CD4-positive, CD25-positive, alpha-beta regulatory T cell (primary cell): ENCODE measurements at regions not wholly inside any gene's neighbourhood (a gene's known extent, or its start where the extent isn't known, plus 50 kb on each side); places are given as distances from the start of the nearest gene placed in this dataset.

Source experiments
- ATAC-seq, 2 donors: fragments of 150-1000 bp; cut with Tn5 transposase; one replicate each; pipeline ENCODE4 v1.10.0; 2021; ENCODE audit warnings: low read depth in 2 of 2, moderate number of reproducible peaks in 2 of 2, moderate library complexity in 1 of 2
- DNase-seq, 3 donors: peaks; one replicate each; pipeline versions ENCODE4 v3.0.0 to v3.0.0-alpha.2; 2012 to 2022; ENCODE audit warnings: mixed read lengths in 1 of 3
- H3K27ac ChIP-seq: one replicate; pipeline ENCODE4 v1.7.0; 2013; ENCODE audit warnings: mild to moderate bottlenecking, low read length; ENCODE audit not compliant: insufficient read depth, poor library complexity, severe bottlenecking
- H3K27me3 ChIP-seq: one replicate; pipeline ENCODE4 v1.7.0; 2013; ENCODE audit warnings: low read length; ENCODE audit not compliant: control insufficient read depth, insufficient read depth
- H3K36me3 ChIP-seq: one replicate; pipeline ENCODE4 v1.7.0; 2013; ENCODE audit warnings: mild to moderate bottlenecking, low read length, moderate library complexity; ENCODE audit not compliant: control insufficient read depth, insufficient read depth
- H3K4me1 ChIP-seq: 2 replicates; pipeline ENCODE4 v1.7.0; 2013; ENCODE audit warnings: mild to moderate bottlenecking, low read length; ENCODE audit not compliant: insufficient read depth, control insufficient read depth, poor library complexity, severe bottlenecking
- H3K4me3 ChIP-seq: one replicate; pipeline ENCODE4 v1.7.0; 2013; ENCODE audit warnings: low read depth, mild to moderate bottlenecking, low read length, moderate library complexity
- H3K9me3 ChIP-seq, 2 experiments: 1 replicate in 1 of 2; 2 replicates in 1 of 2; pipeline ENCODE4 v1.7.0; 2013; ENCODE audit warnings: low read length in 2 of 2, mild to moderate bottlenecking in 1 of 2, moderate library complexity in 1 of 2; ENCODE audit not compliant: control insufficient read depth in 2 of 2
- H3K27ac Mint-ChIP-seq, 3 donors: one replicate each; pipeline ENCODE4 v1.8.0; 2020 to 2022; ENCODE audit warnings: mild to moderate bottlenecking in 3 of 3, mixed read lengths in 3 of 3, moderate library complexity in 2 of 3
- H3K27me3 Mint-ChIP-seq: one replicate; pipeline ENCODE4 v1.8.0; 2022; ENCODE audit warnings: mild to moderate bottlenecking, mixed read lengths
- H3K36me3 Mint-ChIP-seq: one replicate; pipeline ENCODE4 v1.8.0; 2020; ENCODE audit warnings: mixed read lengths
- H3K4me1 Mint-ChIP-seq, 4 donors: one replicate each; pipeline ENCODE4 v1.8.0; 2020 to 2022; ENCODE audit warnings: mixed read lengths in 4 of 4, mild to moderate bottlenecking in 1 of 4
- H3K4me3 Mint-ChIP-seq, 4 donors: one replicate each; pipeline ENCODE4 v1.8.0; 2020 to 2022; ENCODE audit warnings: mild to moderate bottlenecking in 4 of 4, mixed read lengths in 4 of 4, moderate library complexity in 3 of 4
- H3K9me3 Mint-ChIP-seq, 7 donors: one replicate each; pipeline ENCODE4 v1.8.0; 2020 to 2022; ENCODE audit warnings: mixed read lengths in 7 of 7, mild to moderate bottlenecking in 3 of 7, moderate library complexity in 2 of 7

DNA sequence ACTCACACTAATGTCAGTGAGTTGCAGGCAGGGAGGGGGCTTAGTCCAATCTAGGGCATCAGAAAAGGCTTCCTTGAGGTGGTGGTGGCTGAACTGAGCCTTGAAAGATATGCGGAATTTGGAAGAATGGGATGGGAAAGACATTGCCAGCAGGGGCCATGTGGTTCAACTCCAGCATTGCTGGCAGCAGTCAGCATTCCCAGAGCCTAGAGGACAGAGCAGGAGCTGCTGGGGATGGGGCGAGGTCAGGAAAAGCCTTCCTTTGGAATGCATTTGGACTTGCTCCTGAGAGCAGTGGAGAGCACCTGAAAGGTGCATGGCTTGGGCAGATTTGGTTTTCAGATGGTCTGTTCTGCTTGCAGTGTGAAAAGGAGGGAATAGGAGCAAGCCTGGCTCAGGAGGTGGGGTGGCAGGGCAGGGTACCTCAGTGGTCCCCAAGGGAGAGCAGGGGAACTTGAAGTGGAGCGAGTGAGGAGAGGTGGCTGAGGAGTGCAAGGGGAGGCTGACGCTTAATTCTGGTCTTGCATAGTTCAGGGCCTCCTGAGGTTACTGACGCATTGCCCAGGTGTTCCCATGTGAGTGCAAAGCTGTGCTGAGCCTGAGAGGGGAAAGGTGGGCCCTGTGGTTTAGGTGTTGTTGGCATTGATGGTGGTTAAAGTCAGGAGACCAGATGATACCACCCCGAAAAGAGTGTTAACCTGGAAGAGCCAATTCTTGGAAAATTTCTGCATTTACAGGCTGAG lies 112.1 kb upstream of the MGAT5 start:
- H3K4me3 Mint-ChIP-seq = peak overlapping the region in 1 of 4 donors; percentile 12
- Histone ChIP-seq H3K27ac (no peak overlapping the region), H3K9me3 (no peaks in the 10 kb centered on the region), H3K4me3 (no peak overlapping the region), H3K27me3 (no peaks in the 10 kb centered on the region), H3K36me3 (peaks cover 5% of the 10 kb centered on the region), H3K4me1 (peaks cover 6% of the 10 kb centered on the region)
- ATAC-seq (no peak), DNase-seq (no peak)
- H3K4me1 Mint-ChIP-seq = peaks cover 25 to 81% (median 69%) of the 10 kb centered on the region in 4 donors
- H3K27ac Mint-ChIP-seq = peak overlapping the region in 2 of 3 donors; percentile 23 to 37
- H3K27me3 Mint-ChIP-seq = no peaks in the 10 kb centered on the region
- H3K36me3 Mint-ChIP-seq = peaks cover 27% of the 10 kb centered on the region
- H3K9me3 Mint-ChIP-seq = no peaks in the 10 kb centered on the region

DNA sequence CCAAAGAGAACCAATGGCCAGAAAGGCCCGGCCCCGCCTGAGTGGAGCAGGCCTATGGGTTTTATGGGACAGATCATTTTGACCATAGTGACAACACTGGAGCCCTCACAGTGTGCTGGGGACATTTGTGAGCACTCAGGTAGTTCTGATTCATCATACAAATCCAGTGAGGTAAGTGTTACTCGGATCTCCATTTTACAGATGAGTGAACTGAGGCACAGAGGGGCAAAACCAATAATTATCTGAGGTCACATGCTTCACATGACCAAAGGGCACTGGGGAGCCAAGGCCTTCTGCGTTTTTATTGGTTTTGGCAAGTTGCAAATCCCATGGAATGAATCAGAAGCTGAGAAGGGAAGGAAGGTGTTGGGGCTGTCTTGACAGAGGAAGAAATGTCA lies 111.5 kb upstream of the MGAT5 start:
- Mint-ChIP-seq H3K27ac (peak overlapping the region in 2 of 3 donors; percentile 37 to 51), H3K27me3 (no peaks in the 10 kb centered on the region), H3K9me3 (no peaks in the 10 kb centered on the region), H3K4me1 (peaks cover 23 to 77% (median 66%) of the 10 kb centered on the region in 4 donors), H3K4me3 (peak overlapping the region in 1 of 4 donors; percentile 12), H3K36me3 (peaks cover 27% of the 10 kb centered on the region)
- Histone ChIP-seq H3K4me3 (no peak overlapping the region), H3K27me3 (no peaks in the 10 kb centered on the region), H3K9me3 (no peaks in the 10 kb centered on the region), H3K27ac (no peak overlapping the region), H3K36me3 (peaks cover 5% of the 10 kb centered on the region), H3K4me1 (peaks cover under 1% of the 10 kb centered on the region)
- ATAC-seq = no peak
- no peak for DNase-seq

DNA sequence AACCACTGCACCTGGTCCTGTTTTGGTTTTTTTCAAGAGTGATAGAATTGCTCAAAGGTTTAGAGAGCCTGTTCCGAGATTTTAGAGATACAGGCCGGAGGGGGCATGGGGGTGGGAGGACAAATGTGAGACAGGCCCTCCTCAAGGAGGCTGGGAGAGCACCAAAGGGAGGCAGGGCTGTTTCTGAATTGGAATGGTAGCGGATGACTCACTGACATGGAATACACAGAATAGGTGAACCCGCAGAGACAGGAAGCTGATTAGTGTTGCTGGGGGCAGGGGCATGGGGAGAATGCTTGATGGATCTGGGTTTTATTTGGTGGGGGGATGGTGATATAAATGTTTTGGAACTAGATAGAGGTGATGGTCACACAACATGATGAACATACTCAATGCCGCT lies 111.0 kb upstream of the MGAT5 start:
- Histone ChIP-seq H3K4me3 (no peak overlapping the region), H3K27me3 (no peaks in the 10 kb centered on the region), H3K36me3 (peaks cover 5% of the 10 kb centered on the region), H3K9me3 (no peaks in the 10 kb centered on the region), H3K27ac (no peak overlapping the region), H3K4me1 (no peaks in the 10 kb centered on the region)
- H3K36me3 Mint-ChIP-seq = peaks cover 31% of the 10 kb centered on the region
- no peaks in the 10 kb centered on the region for H3K9me3 Mint-ChIP-seq
- H3K4me3 Mint-ChIP-seq = no peak overlapping the region
- peak overlapping the region; percentile 37 to 70 (median 51) for H3K27ac Mint-ChIP-seq
- peaks cover 23 to 79% (median 66%) of the 10 kb centered on the region in 4 donors for H3K4me1 Mint-ChIP-seq
- H3K27me3 Mint-ChIP-seq = no peaks in the 10 kb centered on the region
- no peak for DNase-seq
- ATAC-seq = no peak

DNA sequence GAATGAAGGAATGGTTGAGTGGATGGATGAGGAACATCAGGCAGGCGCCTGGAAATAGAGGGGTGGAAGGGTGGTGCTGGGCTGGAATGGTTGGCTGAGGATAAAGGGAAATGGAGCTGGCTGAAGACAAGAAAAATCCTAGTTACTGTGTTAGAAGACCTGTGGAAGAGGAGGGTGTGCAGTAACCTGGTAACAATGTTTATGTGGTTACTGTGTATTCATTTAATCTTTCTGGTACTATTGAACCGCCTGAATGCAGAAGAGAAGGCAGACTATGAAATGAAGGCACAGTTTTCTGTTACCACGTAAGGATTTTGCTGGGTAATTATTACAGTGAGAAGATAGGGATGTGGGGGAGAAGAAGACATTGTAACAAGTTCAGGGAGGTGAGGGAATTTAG lies 110.3 kb upstream of the MGAT5 start:
- ATAC-seq (no peak), DNase-seq (no peak)
- no peaks in the 10 kb centered on the region for H3K27me3 Mint-ChIP-seq
- peaks cover 26 to 78% (median 66%) of the 10 kb centered on the region in 4 donors for H3K4me1 Mint-ChIP-seq
- peak overlapping the region; percentile 13 to 70 (median 51) for H3K27ac Mint-ChIP-seq
- H3K27ac ChIP-seq = no peak overlapping the region
- H3K4me1 ChIP-seq = no peaks in the 10 kb centered on the region
- H3K9me3 ChIP-seq = no peaks in the 10 kb centered on the region
- H3K4me3 ChIP-seq = no peak overlapping the region
- peaks cover 5% of the 10 kb centered on the region for H3K36me3 ChIP-seq
- H3K9me3 Mint-ChIP-seq = no peaks in the 10 kb centered on the region
- peaks cover 31% of the 10 kb centered on the region for H3K36me3 Mint-ChIP-seq
- H3K4me3 Mint-ChIP-seq = no peak overlapping the region
- H3K27me3 ChIP-seq = no peaks in the 10 kb centered on the region

DNA sequence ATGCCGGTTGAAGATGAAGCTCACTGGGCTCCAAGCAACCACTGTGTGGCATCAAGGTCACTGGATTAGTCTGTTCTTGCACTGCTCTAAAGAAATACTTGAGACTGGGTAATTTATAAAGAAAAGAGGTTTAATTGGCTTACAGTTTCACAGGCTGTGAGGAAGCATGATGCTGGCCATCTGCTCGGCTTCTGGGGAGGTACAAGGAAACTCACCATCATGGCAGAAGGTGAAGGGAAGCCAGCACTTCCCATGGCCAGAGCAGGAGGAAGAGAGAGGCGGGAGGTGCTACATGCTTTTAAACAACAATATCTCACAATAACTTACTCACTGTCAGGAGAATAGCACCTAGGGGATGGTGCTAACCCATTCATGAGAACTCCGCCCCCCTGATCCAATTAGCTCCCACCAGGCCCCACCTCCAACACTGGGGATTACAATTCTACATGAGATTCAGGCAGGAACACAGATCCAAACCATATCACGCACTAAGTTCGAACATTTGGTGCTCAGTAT lies 109.7 kb upstream of the MGAT5 start:
- H3K9me3 ChIP-seq = no peaks in the 10 kb centered on the region

DNA sequence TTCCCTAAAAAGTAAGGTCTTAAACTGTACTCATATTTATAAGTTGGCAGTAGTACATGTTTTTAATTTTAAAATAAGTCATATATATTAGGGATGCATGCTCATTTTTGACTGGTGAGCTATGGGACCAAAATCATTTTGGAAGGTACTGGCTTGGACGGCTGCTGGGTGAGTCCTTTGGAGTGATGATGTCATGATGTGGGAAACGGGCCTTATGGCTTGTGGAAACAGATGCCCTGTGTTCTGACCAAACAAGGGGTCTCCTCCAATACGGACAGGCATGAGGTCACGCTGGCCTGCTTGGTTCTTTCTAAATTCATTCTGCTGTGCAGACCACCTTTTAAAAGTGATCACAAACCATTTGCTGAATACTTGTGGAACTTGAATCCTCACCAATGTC lies 109.2 kb upstream of the MGAT5 start:
- no peaks in the 10 kb centered on the region for H3K9me3 Mint-ChIP-seq
- Histone ChIP-seq H3K4me1 (no peaks in the 10 kb centered on the region), H3K27ac (no peak overlapping the region), H3K9me3 (no peaks in the 10 kb centered on the region), H3K36me3 (peaks cover 5% of the 10 kb centered on the region), H3K4me3 (no peak overlapping the region), H3K27me3 (no peaks in the 10 kb centered on the region)
- H3K27ac Mint-ChIP-seq = peak overlapping the region in 1 of 3 donors; percentile 81
- H3K27me3 Mint-ChIP-seq = no peaks in the 10 kb centered on the region
- peaks cover 27 to 81% (median 63%) of the 10 kb centered on the region in 4 donors for H3K4me1 Mint-ChIP-seq
- H3K36me3 Mint-ChIP-seq = peaks cover 31% of the 10 kb centered on the region
- no peak for DNase-seq
- H3K4me3 Mint-ChIP-seq = no peak overlapping the region
- ATAC-seq = no peak

More for the DNA sequence above, 109.7 kb upstream of the MGAT5 start:
- DNase-seq (no peak), ATAC-seq (no peak)
- no peak overlapping the region for H3K4me3 ChIP-seq
- Mint-ChIP-seq H3K27me3 (no peaks in the 10 kb centered on the region), H3K36me3 (peaks cover 31% of the 10 kb centered on the region), H3K9me3 (no peaks in the 10 kb centered on the region), H3K4me1 (peaks cover 23 to 76% (median 63%) of the 10 kb centered on the region in 4 donors), H3K4me3 (peak overlapping the region in 1 of 4 donors; percentile 6), H3K27ac (peak overlapping the region in 1 of 3 donors; percentile 13)
- H3K4me1 ChIP-seq = no peaks in the 10 kb centered on the region
- no peak overlapping the region for H3K27ac ChIP-seq
- H3K36me3 ChIP-seq = peaks cover 5% of the 10 kb centered on the region
- H3K27me3 ChIP-seq = no peaks in the 10 kb centered on the region

DNA sequence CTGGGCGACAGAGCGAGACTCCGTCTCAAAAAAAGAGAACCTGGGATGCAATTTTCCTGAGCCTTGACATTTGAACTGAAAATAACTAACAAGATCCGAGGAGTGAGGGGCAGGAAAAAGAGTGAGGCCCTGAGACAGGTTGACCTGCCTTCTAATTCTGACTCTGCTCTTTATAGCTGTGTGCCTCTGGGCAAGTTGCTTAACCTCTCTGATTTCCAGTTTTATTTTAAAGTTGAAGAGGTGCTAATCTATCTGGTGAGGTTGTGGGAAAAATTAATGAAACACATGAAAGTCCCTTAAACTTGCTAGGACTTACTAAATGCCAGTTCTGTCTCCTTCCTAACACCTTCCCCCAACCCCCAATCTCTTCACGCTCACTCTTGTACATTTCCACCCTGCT lies 108.4 kb upstream of the MGAT5 start:
- Mint-ChIP-seq H3K4me3 (no peak overlapping the region), H3K27me3 (no peaks in the 10 kb centered on the region), H3K27ac (peak overlapping the region; percentile 9 to 44 (median 33))

DNA sequence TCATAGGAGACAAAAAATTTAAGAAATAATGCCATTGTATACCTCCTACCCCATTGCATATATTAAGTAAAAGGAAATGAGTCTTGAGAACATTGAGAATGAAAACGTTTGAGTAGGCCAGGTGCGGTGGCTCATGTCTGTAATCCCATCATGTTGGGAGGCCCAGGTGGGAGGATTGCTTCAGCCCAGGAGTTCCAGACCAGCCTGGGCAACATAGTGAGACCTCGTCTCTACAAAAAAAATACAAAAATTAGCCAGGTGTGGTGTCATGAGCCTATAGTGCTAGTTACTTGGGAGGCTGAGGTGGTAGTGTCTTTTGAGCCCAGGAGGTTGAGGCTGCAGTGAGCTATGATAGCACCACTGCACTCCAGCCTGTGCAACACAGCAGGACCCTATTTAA lies 107.7 kb upstream of the MGAT5 start:
- no peak for DNase-seq

More for the DNA sequence above, 108.4 kb upstream of the MGAT5 start:
- peaks cover 29 to 84% (median 64%) of the 10 kb centered on the region in 4 donors for H3K4me1 Mint-ChIP-seq
- H3K27me3 ChIP-seq = no peaks in the 10 kb centered on the region
- ATAC-seq (no peak), DNase-seq (no peak)
- H3K4me3 ChIP-seq = no peak overlapping the region
- H3K4me1 ChIP-seq = no peaks in the 10 kb centered on the region
- peaks cover 3% of the 10 kb centered on the region for H3K36me3 ChIP-seq
- no peak overlapping the region for H3K27ac ChIP-seq
- peaks cover 31% of the 10 kb centered on the region for H3K36me3 Mint-ChIP-seq
- no peaks in the 10 kb centered on the region for H3K9me3 ChIP-seq
- H3K9me3 Mint-ChIP-seq = no peaks in the 10 kb centered on the region

More for the DNA sequence above, 107.7 kb upstream of the MGAT5 start:
- peaks cover 3% of the 10 kb centered on the region for H3K36me3 ChIP-seq
- Mint-ChIP-seq H3K27me3 (no peaks in the 10 kb centered on the region), H3K27ac (peak overlapping the region; percentile 9 to 57 (median 33)), H3K9me3 (no peaks in the 10 kb centered on the region), H3K4me3 (no peak overlapping the region), H3K4me1 (peaks cover 29 to 81% (median 59%) of the 10 kb centered on the region in 4 donors), H3K36me3 (peaks cover 31% of the 10 kb centered on the region)
- H3K4me3 ChIP-seq = no peak overlapping the region
- no peaks in the 10 kb centered on the region for H3K27me3 ChIP-seq
- H3K27ac ChIP-seq = no peak overlapping the region
- ATAC-seq = no peak
- no peaks in the 10 kb centered on the region for H3K4me1 ChIP-seq
- H3K9me3 ChIP-seq = no peaks in the 10 kb centered on the region
